ENCODE measurements at regions not wholly inside any gene's neighbourhood (a gene's known extent, or its start where the extent isn't known, plus 50 kb on each side); places are given as distances from the start of the nearest gene placed in this dataset.

DNA sequence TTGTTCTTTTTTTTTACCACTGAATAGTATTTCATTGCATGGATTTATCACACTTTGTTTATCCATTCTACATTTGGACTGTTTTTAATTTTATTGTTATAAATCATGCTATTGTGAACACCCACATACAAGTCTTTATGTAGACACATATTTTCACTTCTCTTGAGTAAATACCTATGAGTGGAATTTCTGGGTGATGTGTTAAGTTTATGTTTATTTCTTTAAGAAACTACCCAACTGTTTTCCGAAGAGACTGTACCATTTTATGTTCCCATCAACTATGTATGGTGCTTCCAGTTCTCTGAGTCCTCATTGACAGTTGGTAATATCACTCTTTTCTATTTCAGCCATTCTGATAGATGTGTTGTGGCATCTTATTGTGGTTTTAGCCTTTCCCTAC is 54.0 kb downstream of the RIN2 start:
- no peak overlapping the region for H3K4me3 ChIP-seq (ENCODE audit: low read depth, low read length)
- ChIA-PET CTCF (interaction anchor here (0.5 to 0.8 kb wide), 2 partner anchors 28 to 231 kb away, joined by 3 read pairs; no protein-coding TSS in a partner anchor), POLR2A (no interaction called here)
- H3K27ac ChIP-seq (ENCODE audit: extremely low read depth, low read depth, low read length): no peak overlapping the region
- H3K4me1 ChIP-seq (ENCODE audit: control insufficient read depth, insufficient read depth, low read length): peaks cover 10% of the 10 kb centered on the region
- no peak for TF ChIP-seq ZNF266 (tag by site-specific recombination; IDR thresholded peaks at IDR 0.05; ENCODE audit: low read depth)
- no peak for TF ChIP-seq ZNF658 (tag by site-specific recombination; IDR thresholded peaks at IDR 0.05)
- TF ChIP-seq, protein P1, sequence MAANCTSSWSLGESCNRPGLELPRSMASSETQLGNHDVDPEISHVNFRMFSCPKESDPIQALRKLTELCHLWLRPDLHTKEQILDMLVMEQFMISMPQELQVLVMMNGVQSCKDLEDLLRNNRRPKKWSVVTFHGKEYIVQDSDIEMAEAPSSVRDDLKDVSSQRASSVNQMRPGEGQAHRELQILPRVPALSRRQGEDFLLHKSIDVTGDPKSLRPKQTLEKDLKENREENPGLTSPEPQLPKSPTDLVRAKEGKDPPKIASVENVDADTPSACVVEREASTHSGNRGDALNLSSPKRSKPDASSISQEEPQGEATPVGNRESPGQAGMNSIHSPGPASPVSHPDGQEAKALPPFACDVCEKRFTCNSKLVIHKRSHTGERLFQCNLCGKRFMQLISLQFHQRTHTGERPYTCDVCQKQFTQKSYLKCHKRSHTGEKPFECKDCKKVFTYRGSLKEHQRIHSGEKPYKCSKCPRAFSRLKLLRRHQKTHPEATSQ (tag by site-specific recombination; IDR thresholded peaks at IDR 0.05): no peak
- TF ChIP-seq SCRT2 (tag by site-specific recombination; IDR thresholded peaks at IDR 0.05): no peak
- TF ChIP-seq, protein P2, sequence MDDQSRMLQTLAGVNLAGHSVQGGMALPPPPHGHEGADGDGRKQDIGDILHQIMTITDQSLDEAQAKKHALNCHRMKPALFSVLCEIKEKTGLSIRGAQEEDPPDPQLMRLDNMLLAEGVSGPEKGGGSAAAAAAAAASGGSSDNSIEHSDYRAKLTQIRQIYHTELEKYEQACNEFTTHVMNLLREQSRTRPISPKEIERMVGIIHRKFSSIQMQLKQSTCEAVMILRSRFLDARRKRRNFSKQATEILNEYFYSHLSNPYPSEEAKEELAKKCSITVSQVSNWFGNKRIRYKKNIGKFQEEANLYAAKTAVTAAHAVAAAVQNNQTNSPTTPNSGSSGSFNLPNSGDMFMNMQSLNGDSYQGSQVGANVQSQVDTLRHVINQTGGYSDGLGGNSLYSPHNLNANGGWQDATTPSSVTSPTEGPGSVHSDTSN (CRISPR knock-in tag; IDR thresholded peaks at IDR 0.05): no peak
- no peak for TF ChIP-seq SP7 (tag by site-specific recombination; IDR thresholded peaks at IDR 0.05)
- no peak for TF ChIP-seq ZNF391 (tag by site-specific recombination; IDR thresholded peaks at IDR 0.05; ENCODE audit: borderline replicate concordance, low read depth)
- TF ChIP-seq, protein P3, sequence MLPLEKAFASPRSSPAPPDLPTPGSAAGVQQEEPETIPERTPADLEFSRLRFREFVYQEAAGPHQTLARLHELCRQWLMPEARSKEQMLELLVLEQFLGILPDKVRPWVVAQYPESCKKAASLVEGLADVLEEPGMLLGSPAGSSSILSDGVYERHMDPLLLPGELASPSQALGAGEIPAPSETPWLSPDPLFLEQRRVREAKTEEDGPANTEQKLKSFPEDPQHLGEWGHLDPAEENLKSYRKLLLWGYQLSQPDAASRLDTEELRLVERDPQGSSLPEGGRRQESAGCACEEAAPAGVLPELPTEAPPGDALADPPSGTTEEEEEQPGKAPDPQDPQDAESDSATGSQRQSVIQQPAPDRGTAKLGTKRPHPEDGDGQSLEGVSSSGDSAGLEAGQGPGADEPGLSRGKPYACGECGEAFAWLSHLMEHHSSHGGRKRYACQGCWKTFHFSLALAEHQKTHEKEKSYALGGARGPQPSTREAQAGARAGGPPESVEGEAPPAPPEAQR (tag by site-specific recombination; IDR thresholded peaks at IDR 0.05): no peak
- TF ChIP-seq ZNF707 (tag by site-specific recombination; IDR thresholded peaks at IDR 0.05): no peak
- no peak for TF ChIP-seq MYNN (tag by site-specific recombination; IDR thresholded peaks at IDR 0.05; ENCODE audit: borderline replicate concordance)
- no peak for TF ChIP-seq ZNF239 (tag by site-specific recombination; IDR thresholded peaks at IDR 0.05)
- TF ChIP-seq ZFHX2 (tag by site-specific recombination; conservative IDR thresholded peaks at IDR 0.05): no peak
- H3K9me3 ChIP-seq (ENCODE audit: control insufficient read depth, insufficient read depth, low read depth, low read length): no peaks in the 10 kb centered on the region
- no peaks in the 10 kb centered on the region for H3K36me3 ChIP-seq (ENCODE audit: control insufficient read depth in 2 of 2, insufficient read depth in 1 of 2, low read length in 2 of 2)

DNA sequence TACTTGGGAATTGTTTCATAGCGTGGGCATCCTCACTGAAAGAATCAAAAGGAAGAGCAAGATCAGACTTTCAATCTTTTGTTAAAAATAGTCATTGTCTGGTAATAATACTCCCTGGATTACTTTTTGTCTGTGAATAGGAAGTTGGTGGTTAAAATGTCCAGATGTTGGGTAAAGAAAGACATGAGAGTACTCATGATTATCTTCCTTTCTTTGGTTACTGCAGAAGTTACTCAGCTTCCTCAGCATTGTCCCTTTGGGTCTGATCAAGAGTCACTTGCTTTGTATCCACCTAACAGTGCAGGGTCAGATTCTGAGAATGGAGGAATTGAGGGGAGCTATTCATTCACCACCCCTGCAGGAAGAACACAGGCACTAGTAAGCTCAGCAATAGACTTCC is 54.6 kb downstream of the RIN2 start:
- POLR2A ChIA-PET: no interaction called here
- CTCF ChIA-PET: interaction anchor here (0.7 to 1.3 kb wide), 2 partner anchors 178 to 205 kb away, joined by 3 to 4 read pairs; partner anchors contain the start of gene NAA20
- peaks cover 4% of the 10 kb centered on the region for H3K4me1 ChIP-seq (ENCODE audit: control insufficient read depth, insufficient read depth, low read length)

DNA sequence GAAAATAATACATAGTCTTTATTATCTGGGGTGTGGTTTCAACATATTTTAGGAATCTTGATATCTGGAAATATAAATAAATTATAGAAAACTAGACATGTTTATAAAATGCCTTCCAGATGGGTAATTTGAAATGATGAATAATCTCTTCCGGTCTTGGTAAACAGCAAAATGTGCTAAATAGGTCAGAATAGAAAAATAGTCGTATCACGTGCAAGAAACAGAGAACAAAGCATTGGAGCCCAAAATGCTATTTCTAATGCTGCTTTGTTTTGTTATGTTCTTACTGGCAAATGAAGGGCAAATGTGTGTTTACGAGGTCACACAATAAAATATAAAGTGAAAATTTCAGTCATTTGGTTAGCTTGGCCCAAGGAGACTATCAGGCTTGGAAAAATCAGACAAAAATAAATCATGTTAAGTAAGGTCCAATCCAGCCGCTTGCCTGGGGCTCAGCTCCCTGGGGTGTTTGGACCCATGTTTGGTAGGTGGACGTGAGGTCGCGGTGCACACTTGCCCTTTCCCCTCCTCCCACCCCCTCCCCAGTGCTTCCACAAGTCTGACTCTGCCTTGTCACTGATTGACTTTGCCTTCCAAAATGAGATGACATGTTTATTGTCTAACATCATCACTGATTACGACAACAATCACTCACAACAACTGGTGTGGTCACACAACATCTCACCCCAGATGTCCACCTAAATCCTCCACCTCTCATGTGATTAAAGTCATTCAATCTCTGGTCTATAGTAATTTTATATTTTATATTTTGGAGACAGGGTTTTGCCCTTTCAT is 56.0 kb downstream of the RIN2 start:
- peaks cover 3% of the 10 kb centered on the region; the same call in 1 of the 2 replicates for H3K4me1 ChIP-seq (ENCODE audit: control insufficient read depth, insufficient read depth, low read length)
- H3K9me3 ChIP-seq (ENCODE audit: control insufficient read depth, insufficient read depth, low read depth, low read length): no peaks in the 10 kb centered on the region
- ChIA-PET POLR2A (no interaction called here), CTCF (interaction anchor here (0.7 to 1.3 kb wide), 2 partner anchors 35 to 177 kb away, joined by 3 to 4 read pairs; no protein-coding TSS in a partner anchor)
- no peaks in the 10 kb centered on the region for H3K36me3 ChIP-seq (ENCODE audit: control insufficient read depth in 2 of 2, insufficient read depth in 1 of 2, low read length in 2 of 2)
- TF ChIP-seq ZNF747 (tag by site-specific recombination; IDR thresholded peaks at IDR 0.05) (no peak), IKZF3 (tag by site-specific recombination; IDR thresholded peaks at IDR 0.05) (no peak)
- no peak overlapping the region for H3K4me3 ChIP-seq (ENCODE audit: low read depth, low read length)
- H3K27ac ChIP-seq (ENCODE audit: extremely low read depth, low read depth, low read length): no peak overlapping the region

More for the DNA sequence above, 54.6 kb downstream of the RIN2 start:
- TF ChIP-seq SP3 (tag by site-specific recombination; IDR thresholded peaks at IDR 0.05) (no peak), ZNF394 (tag by site-specific recombination; IDR thresholded peaks at IDR 0.05; ENCODE audit: borderline replicate concordance) (no peak), ZFP69B (tag by site-specific recombination; IDR thresholded peaks at IDR 0.05) (no peak), SCRT1 (tag by site-specific recombination; IDR thresholded peaks at IDR 0.05; ENCODE audit: borderline replicate concordance) (no peak), MEIS1 (CRISPR knock-in tag; IDR thresholded peaks at IDR 0.05; ENCODE audit: borderline replicate concordance) (no peak)
- no peak overlapping the region for H3K4me3 ChIP-seq (ENCODE audit: low read depth, low read length)
- no peaks in the 10 kb centered on the region for H3K36me3 ChIP-seq (ENCODE audit: control insufficient read depth in 2 of 2, insufficient read depth in 1 of 2, low read length in 2 of 2)
- H3K27ac ChIP-seq (ENCODE audit: extremely low read depth, low read depth, low read length): no peak overlapping the region
- no peaks in the 10 kb centered on the region for H3K9me3 ChIP-seq (ENCODE audit: control insufficient read depth, insufficient read depth, low read depth, low read length)

Measured in HEK293 (cell line).